OCI-LY1 (cell line): ENCODE measurements at regions not wholly inside any gene's neighbourhood (a gene's known extent, or its start where the extent isn't known, plus 50 kb on each side); places are given as distances from the start of the nearest gene placed in this dataset.

Experiments
- H2AFZ ChIP-seq: fragments of 200-600 bp; sonication (generic), shearing (Covaris generic); 2 replicates; pipeline ENCODE4 v1.6.0; 2014; ENCODE audit warnings: antibody characterized with exemption, mild to moderate bottlenecking, low read length
- H3F3A ChIP-seq: fragments of 200-600 bp; sonication (generic), shearing (Covaris generic); 2 replicates; pipeline ENCODE4 v1.6.0; 2014; ENCODE audit warnings: mild to moderate bottlenecking, antibody characterized with exemption, low read length, moderate library complexity; ENCODE audit not compliant: insufficient read depth
- H3K27ac ChIP-seq: fragments of 200-600 bp; sonication (generic); 2 replicates; pipeline ENCODE4 v1.5.1; 2014; ENCODE audit warnings: low read length, mixed run types, mild to moderate bottlenecking, low read depth; ENCODE audit not compliant: poor library complexity, severe bottlenecking
- H3K27me3 ChIP-seq: fragments of 200-600 bp; sonication (generic); 2 replicates; pipeline ENCODE4 v1.6.0; 2014; ENCODE audit warnings: antibody characterized with exemption, mild to moderate bottlenecking, low read length, moderate library complexity; ENCODE audit not compliant: insufficient read depth
- H3K36me3 ChIP-seq: fragments of 200-600 bp; sonication (generic); 2 replicates; pipeline ENCODE4 v1.6.1; 2014; ENCODE audit warnings: mild to moderate bottlenecking, antibody characterized with exemption, low read length, moderate library complexity, mixed read lengths; ENCODE audit not compliant: insufficient read depth
- H3K4me1 ChIP-seq: fragments of 200-600 bp; sonication (generic); 2 replicates; pipeline ENCODE4 v1.5.1; 2014; ENCODE audit warnings: mild to moderate bottlenecking, low read length, moderate library complexity; ENCODE audit not compliant: insufficient read depth, severe bottlenecking
- H3K4me2 ChIP-seq: fragments of 200-600 bp; sonication (generic), shearing (Covaris generic); 2 replicates; pipeline ENCODE4 v1.6.1; 2014; ENCODE audit warnings: low read length
- H3K4me3 ChIP-seq: fragments of 200-600 bp; sonication (generic); 2 replicates; pipeline ENCODE4 v1.5.1; 2014; ENCODE audit warnings: low read length, low read depth, mild to moderate bottlenecking, mixed read lengths; ENCODE audit not compliant: poor library complexity, severe bottlenecking
- H3K79me2 ChIP-seq: fragments of 200-600 bp; shearing (Covaris generic); 2 replicates; pipeline ENCODE4 v1.6.1; 2016; ENCODE audit warnings: mixed run types, low read length, mixed read lengths; ENCODE audit not compliant: insufficient read depth
- H3K9ac ChIP-seq: fragments of 200-600 bp; sonication (generic), shearing (Covaris generic); 2 replicates; pipeline ENCODE4 v1.6.1; 2014; ENCODE audit warnings: mild to moderate bottlenecking, low read length, mixed read lengths
- H3K9me2 ChIP-seq: fragments of 200-600 bp; sonication (generic), shearing (Covaris generic); 2 replicates; pipeline ENCODE4 v1.6.1; 2014; ENCODE audit warnings: low read depth, mild to moderate bottlenecking, low read length, mixed read lengths
- H3K9me3 ChIP-seq: fragments of 200-600 bp; shearing (Covaris generic); 2 replicates; pipeline ENCODE4 v1.6.1; 2014; ENCODE audit warnings: low read length, mixed read lengths
- H4K20me1 ChIP-seq: fragments of 200-600 bp; sonication (generic), shearing (Covaris generic); 2 replicates; pipeline ENCODE4 v1.6.0; 2016; ENCODE audit warnings: mild to moderate bottlenecking, low read length; ENCODE audit not compliant: insufficient read depth
- CTCF ChIP-seq: fragments of 200-600 bp; sonication (generic), shearing (Covaris generic); IDR thresholded peaks from 2 replicates; pipeline ENCODE4 v1.5.1; 2017; ENCODE audit warnings: mild to moderate bottlenecking, antibody characterized with exemption, low read length, moderate library complexity, mixed read lengths
- EZH2 ChIP-seq: fragments of 200-600 bp; sonication (generic), shearing (Covaris generic); IDR thresholded peaks from 2 replicates; pipeline ENCODE4 v1.8.0; 2017; ENCODE audit warnings: borderline replicate concordance, mixed run types, mild to moderate bottlenecking, antibody characterized with exemption, low read length, moderate library complexity, mixed read lengths

GRCh38 chr2:173666171-173666888 is 298.8 kb downstream of the SP3 start:
- Histone ChIP-seq H2AFZ (no peak overlapping the region), H3K9ac (no peak overlapping the region), H3K9me3 (no peaks in the 10 kb centered on the region), H3K36me3 (no peaks in the 10 kb centered on the region), H4K20me1 (no peaks in the 10 kb centered on the region), H3F3A (no peaks in the 10 kb centered on the region), H3K79me2 (no peaks in the 10 kb centered on the region), H3K4me1 (no peaks in the 10 kb centered on the region), H3K4me3 (no peak overlapping the region), H3K4me2 (no peak overlapping the region), H3K27me3 (no peaks in the 10 kb centered on the region; the same call in 1 of the 2 replicates), H3K27ac (no peak overlapping the region), H3K9me2 (no peaks in the 10 kb centered on the region)
- TF ChIP-seq EZH2 (no peak), CTCF (no peak)

GRCh38 chr2:173667014-173667413 is 298.2 kb downstream of the SP3 start:
- no peak overlapping the region for H3K27ac ChIP-seq
- no peaks in the 10 kb centered on the region for H3K4me1 ChIP-seq
- TF ChIP-seq CTCF (no peak), EZH2 (no peak)

GRCh38 chr2:173667415-173667814 is 297.8 kb downstream of the SP3 start:
- Histone ChIP-seq H3K4me1 (no peaks in the 10 kb centered on the region), H3K9ac (no peak overlapping the region), H3K36me3 (no peaks in the 10 kb centered on the region), H2AFZ (no peak overlapping the region), H3K4me3 (no peak overlapping the region), H3K27me3 (no peaks in the 10 kb centered on the region; the same call in 1 of the 2 replicates), H3K27ac (no peak overlapping the region), H4K20me1 (no peaks in the 10 kb centered on the region), H3K79me2 (no peaks in the 10 kb centered on the region), H3K9me3 (no peaks in the 10 kb centered on the region), H3K4me2 (no peak overlapping the region), H3K9me2 (no peaks in the 10 kb centered on the region), H3F3A (no peaks in the 10 kb centered on the region)
- TF ChIP-seq EZH2, result no peak
- no peak for TF ChIP-seq CTCF

More at GRCh38 chr2:173667014-173667413, 298.2 kb downstream of the SP3 start:
- no peak overlapping the region for H2AFZ ChIP-seq
- H3K79me2 ChIP-seq, result no peaks in the 10 kb centered on the region
- H4K20me1 ChIP-seq, result no peaks in the 10 kb centered on the region
- no peaks in the 10 kb centered on the region for H3F3A ChIP-seq
- H3K9me3 ChIP-seq, result no peaks in the 10 kb centered on the region
- no peaks in the 10 kb centered on the region for H3K9me2 ChIP-seq
- H3K36me3 ChIP-seq, result no peaks in the 10 kb centered on the region
- no peak overlapping the region for H3K4me2 ChIP-seq
- H3K27me3 ChIP-seq, result no peaks in the 10 kb centered on the region; the same call in 1 of the 2 replicates
- no peak overlapping the region for H3K9ac ChIP-seq
- H3K4me3 ChIP-seq, result no peak overlapping the region
